Right lobe of liver (tissue), 6 donors: ENCODE measurements at regions not wholly inside any gene's neighbourhood (a gene's known extent, or its start where the extent isn't known, plus 50 kb on each side); places are given as distances from the start of the nearest gene placed in this dataset.

Experiments used
- ATAC-seq, 4 donors: fragments of 200-7000 bp; cut with Tn5 transposase; one replicate each; pipeline ENCODE4 v1.9.1; 2020; ENCODE audit warnings: mild to moderate bottlenecking in 4 of 4, moderate library complexity in 4 of 4
- DNase-seq, 3 donors: peaks; one replicate each; pipeline ENCODE4 v3.0.0-alpha.2; 2020
- H3K27ac ChIP-seq, 3 donors: fragments of 200-600 bp; one replicate each; pipeline ENCODE4 v1.8.0; 2022
- H3K27me3 ChIP-seq, 2 donors: fragments of 200-600 bp; one replicate each; pipeline ENCODE4 v1.8.0; 2022
- H3K36me3 ChIP-seq, 4 donors: fragments of 200-600 bp; sonication (generic) in 1 of 4; one replicate each; pipeline versions ENCODE4 v1.5.1 to v1.8.0; 2017 to 2022; ENCODE audit warnings: control low read depth in 1 of 4
- H3K4me1 ChIP-seq, 4 donors: fragments of 200-600 bp; sonication (generic) in 1 of 4; one replicate each; pipeline versions ENCODE4 v1.5.1 to v1.8.0; 2017 to 2022; ENCODE audit warnings: control low read depth in 1 of 4
- H3K4me3 ChIP-seq, 3 donors: fragments of 200-600 bp; one replicate each; pipeline ENCODE4 v1.8.0; 2022
- H3K9me3 ChIP-seq, 4 donors: fragments of 200-600 bp; sonication (generic) in 1 of 4; one replicate each; pipeline versions ENCODE4 v1.5.1 to v1.8.0; 2017 to 2022; ENCODE audit warnings: control low read depth in 1 of 4
- POLR2A ChIP-seq: fragments of 450-650 bp; IDR thresholded peaks from one replicate; pipeline ENCODE4 v1.6.1; 2017; ENCODE audit warnings: antibody characterized with exemption, mild to moderate bottlenecking
- WGBS: methylation state at CpG from one replicate; pipeline ENCODE4 v1.1.6; 2018; ENCODE audit warnings: low coverage, low lambda C conversion rate; ENCODE audit not compliant: insufficient coverage; ENCODE audit errors: missing lambda C conversion rate; 5-methylcytosine and 5-hydroxymethylcytosine counted together
- intact Hi-C, 2 donors: fragments of 100-400 bp; cut with DNase I; formaldehyde crosslinking; loops; one replicate each; pipeline versions ENCODE4 v1.11.2 to v1.14.1; 2022
- TF ChIP-seq, protein P1 (sequence below), 4 donors: fragments of 200-600 bp in 3 of 4; fragments of 450-650 bp in 1 of 4; IDR thresholded peaks; one replicate each; pipeline versions ENCODE4 v1.5.1 to v1.8.0; 2016 to 2022; ENCODE audit warnings: antibody characterized with exemption in 4 of 4, mild to moderate bottlenecking in 2 of 4
- donor health status: DM: no; HTN: yes; CAD: no.
- donor health status: DM: no; HTN: no; CAD: no.
- donor health status: DM: no; HTN: no; CAD: no.
- donor health status: DM: no; HTN: yes; CAD: no.
- donor health status: DM: no; HTN: yes; CAD: no.

DNA sequence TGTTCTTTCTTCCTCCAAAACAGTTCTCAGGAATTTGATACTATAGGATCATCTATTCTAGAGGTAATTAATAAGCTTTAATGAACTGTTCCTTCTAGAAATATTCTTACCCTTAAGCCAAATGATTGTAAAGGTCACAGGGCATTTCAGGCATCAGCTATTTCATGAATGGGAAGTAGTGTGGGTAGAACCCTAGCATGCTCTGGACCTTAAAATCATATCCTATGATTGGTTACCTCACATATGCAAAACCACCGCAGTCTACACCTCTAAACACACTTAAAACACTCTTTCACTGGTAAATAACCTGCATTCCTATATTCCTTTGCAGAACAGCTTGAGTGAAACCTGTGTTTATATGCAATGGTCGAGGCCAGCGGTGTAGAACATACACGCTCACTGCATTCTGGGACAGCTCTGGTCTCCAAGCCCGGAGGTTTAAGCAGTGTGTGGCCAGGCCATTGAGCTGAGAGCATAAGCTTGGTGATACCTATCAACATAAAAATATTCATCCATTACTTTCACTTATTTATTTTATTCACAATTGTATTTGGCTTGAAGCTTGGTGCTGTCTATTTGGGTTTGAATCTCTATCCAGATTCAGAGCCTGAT, 87.7 kb upstream of the RASGRP1 start:
- H3K4me3 ChIP-seq = no peak overlapping the region
- H3K27me3 ChIP-seq = no peaks in the 10 kb centered on the region
- H3K4me1 ChIP-seq = no peaks in the 10 kb centered on the region
- no peak for DNase-seq
- TF ChIP-seq, protein P1, sequence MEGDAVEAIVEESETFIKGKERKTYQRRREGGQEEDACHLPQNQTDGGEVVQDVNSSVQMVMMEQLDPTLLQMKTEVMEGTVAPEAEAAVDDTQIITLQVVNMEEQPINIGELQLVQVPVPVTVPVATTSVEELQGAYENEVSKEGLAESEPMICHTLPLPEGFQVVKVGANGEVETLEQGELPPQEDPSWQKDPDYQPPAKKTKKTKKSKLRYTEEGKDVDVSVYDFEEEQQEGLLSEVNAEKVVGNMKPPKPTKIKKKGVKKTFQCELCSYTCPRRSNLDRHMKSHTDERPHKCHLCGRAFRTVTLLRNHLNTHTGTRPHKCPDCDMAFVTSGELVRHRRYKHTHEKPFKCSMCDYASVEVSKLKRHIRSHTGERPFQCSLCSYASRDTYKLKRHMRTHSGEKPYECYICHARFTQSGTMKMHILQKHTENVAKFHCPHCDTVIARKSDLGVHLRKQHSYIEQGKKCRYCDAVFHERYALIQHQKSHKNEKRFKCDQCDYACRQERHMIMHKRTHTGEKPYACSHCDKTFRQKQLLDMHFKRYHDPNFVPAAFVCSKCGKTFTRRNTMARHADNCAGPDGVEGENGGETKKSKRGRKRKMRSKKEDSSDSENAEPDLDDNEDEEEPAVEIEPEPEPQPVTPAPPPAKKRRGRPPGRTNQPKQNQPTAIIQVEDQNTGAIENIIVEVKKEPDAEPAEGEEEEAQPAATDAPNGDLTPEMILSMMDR (IDR thresholded peaks at IDR 0.05) = no peak
- no peak for TF ChIP-seq POLR2A
- no peaks in the 10 kb centered on the region for H3K36me3 ChIP-seq
- no peaks in the 10 kb centered on the region for H3K9me3 ChIP-seq
- ATAC-seq = no peak
- no peak overlapping the region for H3K27ac ChIP-seq
- WGBS = 45% methylated on average over 5 of the region's 5 CpGs
- intact Hi-C loops = no loop called here

DNA sequence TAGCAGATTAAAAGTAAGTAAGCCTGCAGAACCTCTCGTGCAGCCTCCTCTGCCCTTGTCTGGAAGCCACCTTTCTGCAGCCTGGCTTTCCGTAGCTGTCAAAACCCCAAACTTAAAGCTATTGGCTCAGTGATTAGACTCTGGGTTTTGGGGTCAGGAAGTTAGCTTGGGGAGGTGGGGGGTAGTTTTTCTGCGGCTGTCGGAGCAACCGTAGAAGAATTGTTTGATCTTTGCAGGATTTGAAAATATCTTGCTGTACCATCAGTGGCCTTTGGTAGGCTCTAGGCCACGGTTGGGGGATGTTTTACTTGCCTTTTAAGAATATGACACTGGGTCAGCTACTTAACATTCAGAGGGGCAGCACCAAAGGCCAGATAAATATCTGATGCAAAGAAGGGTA, 88.4 kb upstream of the RASGRP1 start:
- ATAC-seq (peak in 2 of 4 donors; percentile 42 to 43), DNase-seq (no peak)
- no peaks in the 10 kb centered on the region for H3K27me3 ChIP-seq
- no peak for TF ChIP-seq POLR2A
- TF ChIP-seq, protein P1 (IDR thresholded peaks at IDR 0.05) = no peak
- intact Hi-C loops = no loop called here
- no peaks in the 10 kb centered on the region for H3K4me1 ChIP-seq
- no peak overlapping the region for H3K4me3 ChIP-seq
- no peaks in the 10 kb centered on the region for H3K36me3 ChIP-seq
- H3K9me3 ChIP-seq = no peaks in the 10 kb centered on the region
- 45% methylated on average over 6 of the region's 6 CpGs for WGBS
- H3K27ac ChIP-seq = no peak overlapping the region

DNA sequence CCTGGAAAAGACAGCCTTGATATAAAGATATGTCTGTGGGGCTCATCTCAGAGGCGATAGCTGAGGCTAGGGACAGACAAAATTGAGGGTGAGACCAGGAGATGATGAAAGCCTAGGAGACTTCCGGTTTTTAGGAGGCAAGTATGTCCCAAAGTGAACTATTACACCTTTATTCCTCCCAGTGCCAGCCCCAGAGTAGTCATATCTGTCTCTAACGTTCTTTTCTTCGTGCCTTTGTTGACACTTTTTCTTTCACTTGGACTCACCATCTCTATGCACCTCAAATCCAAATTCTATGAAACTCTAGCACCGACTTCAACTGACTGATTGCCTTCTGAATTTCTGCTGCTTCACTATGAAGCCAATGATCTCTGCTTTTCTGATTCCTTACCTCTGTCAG, 93.8 kb upstream of the RASGRP1 start:
- H3K9me3 ChIP-seq = no peaks in the 10 kb centered on the region
- no peaks in the 10 kb centered on the region for H3K4me1 ChIP-seq
- H3K27ac ChIP-seq = no peak overlapping the region
- ATAC-seq (no peak), DNase-seq (no peak)
- intact Hi-C loops = no loop called here
- no peak overlapping the region for H3K4me3 ChIP-seq
- WGBS = 67% methylated on average over 5 of the region's 5 CpGs
- TF ChIP-seq, protein P1 (IDR thresholded peaks at IDR 0.05) = no peak
- no peak for TF ChIP-seq POLR2A
- H3K27me3 ChIP-seq = no peaks in the 10 kb centered on the region
- H3K36me3 ChIP-seq = no peaks in the 10 kb centered on the region

DNA sequence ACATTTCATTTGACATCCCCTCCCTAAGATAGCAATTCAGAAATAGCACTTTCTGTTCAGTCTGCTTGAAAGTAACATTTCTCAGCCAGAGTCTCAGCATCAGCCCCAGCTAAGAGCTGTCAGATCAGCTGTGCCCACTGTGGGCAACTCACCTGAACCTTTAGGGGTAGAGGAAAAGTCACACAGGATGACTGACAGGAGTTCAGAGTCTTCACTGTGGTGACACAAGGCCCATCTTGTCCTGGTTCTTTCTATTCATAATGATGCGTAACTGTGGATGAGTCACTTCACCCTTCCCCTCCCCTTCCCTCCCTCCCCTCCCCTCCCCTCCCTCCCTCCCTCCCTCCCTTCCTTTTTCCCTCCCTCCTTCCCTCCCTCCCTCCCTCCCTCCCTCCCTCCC, 96.1 kb upstream of the RASGRP1 start:
- no peaks in the 10 kb centered on the region for H3K9me3 ChIP-seq
- no peak for TF ChIP-seq POLR2A
- TF ChIP-seq, protein P1 (IDR thresholded peaks at IDR 0.05) = no peak
- intact Hi-C loops = no loop called here
- H3K27ac ChIP-seq = no peak overlapping the region
- no peak for ATAC-seq
- no peaks in the 10 kb centered on the region for H3K36me3 ChIP-seq
- no peaks in the 10 kb centered on the region for H3K4me1 ChIP-seq
- H3K4me3 ChIP-seq = no peak overlapping the region
- 60% methylated on average over 1 of the region's 1 CpG for WGBS
- DNase-seq = no peak
- H3K27me3 ChIP-seq = no peaks in the 10 kb centered on the region
